ENCODE measurements at regions not wholly inside any gene's neighbourhood (a gene's known extent, or its start where the extent isn't known, plus 50 kb on each side); places are given as distances from the start of the nearest gene placed in this dataset.

- no peak for TF ChIP-seq POLR2A (IDR thresholded peaks at IDR 0.05)
- TF ChIP-seq CTCF (IDR thresholded peaks at IDR 0.05): no peak
Measured at GRCh38 chr14:101229666-101230065, 326.1 kb upstream of the RTL1 start.

All from right lobe of liver (tissue), 4 donors.